ENCODE measurements at regions not wholly inside any gene's neighbourhood (a gene's known extent, or its start where the extent isn't known, plus 50 kb on each side); places are given as distances from the start of the nearest gene placed in this dataset.

GRCh38 chr5:97544240-97544639 lies 361.2 kb upstream of the RIOK2 start:
- TF ChIP-seq CTCF (IDR thresholded peaks at IDR 0.05): no peak
- intact Hi-C loops (cut with DNase I): no loop called here
- H3K27ac ChIP-seq: peak overlapping the region in 5 of 10 donors; percentile 29 to 67 (median 57)
- H3K4me1 ChIP-seq: peaks cover 0 to 14% (median 3%) of the 10 kb centered on the region in 9 donors
- H3K9me3 ChIP-seq: no peaks in the 10 kb centered on the region
- no peak overlapping the region for H3K4me3 ChIP-seq
- DNase-seq (no peak), ATAC-seq (peak in 5 of 8 donors; percentile 53 to 69 (median 62))
- H3K36me3 ChIP-seq: no peaks in the 10 kb centered on the region
- 44 to 52% methylated on average over 3 of the region's 3 CpGs for WGBS, 2 donors
- H3K27me3 ChIP-seq: no peaks in the 10 kb centered on the region

- TF ChIP-seq CTCF (IDR thresholded peaks at IDR 0.05): no peak
- peak overlapping the region in 4 of 10 donors; percentile 48 to 67 (median 56) for H3K27ac ChIP-seq
- intact Hi-C loops (cut with DNase I): no loop called here
- peaks cover 0 to 14% (median 3%) of the 10 kb centered on the region in 9 donors for H3K4me1 ChIP-seq
- H3K36me3 ChIP-seq: no peaks in the 10 kb centered on the region
- no peak overlapping the region for H3K4me3 ChIP-seq
- DNase-seq (no peak), ATAC-seq (no peak)
- WGBS, 2 donors: 49 to 64% methylated on average over 5 of the region's 5 CpGs
- no peaks in the 10 kb centered on the region for H3K9me3 ChIP-seq
- no peaks in the 10 kb centered on the region for H3K27me3 ChIP-seq
These were observed 361.6 kb upstream of the RIOK2 start for GRCh38 chr5:97544678-97545077.

GRCh38 chr5:97545446-97545845 lies 362.4 kb upstream of the RIOK2 start:
- no peaks in the 10 kb centered on the region for H3K9me3 ChIP-seq
- no peak for ATAC-seq
- no peak overlapping the region for H3K4me3 ChIP-seq
- H3K27ac ChIP-seq: peak overlapping the region in 3 of 10 donors; percentile 3 to 56 (median 3)
- intact Hi-C loops (cut with DNase I): no loop called here
- DNase-seq: no peak
- H3K4me1 ChIP-seq: peaks cover 0 to 14% (median 3%) of the 10 kb centered on the region in 9 donors
- TF ChIP-seq CTCF (IDR thresholded peaks at IDR 0.05): no peak
- H3K36me3 ChIP-seq: no peaks in the 10 kb centered on the region
- H3K27me3 ChIP-seq: no peaks in the 10 kb centered on the region

- Histone ChIP-seq H3K27ac (peak overlapping the region in 2 of 10 donors; percentile 3 to 9), H3K9me3 (no peaks in the 10 kb centered on the region), H3K27me3 (no peaks in the 10 kb centered on the region), H3K36me3 (no peaks in the 10 kb centered on the region), H3K4me1 (peaks cover 0 to 14% (median 3%) of the 10 kb centered on the region in 9 donors), H3K4me3 (no peak overlapping the region)
- intact Hi-C loops (cut with DNase I): no loop called here
- DNase-seq (no peak), ATAC-seq (peak in 1 of 8 donors; percentile 35)
- 26 to 32% methylated on average over 2 of the region's 2 CpGs for WGBS, 2 donors
- no peak for TF ChIP-seq CTCF (IDR thresholded peaks at IDR 0.05)
These were observed 363.0 kb upstream of the RIOK2 start for GRCh38 chr5:97545886-97546535.
